Skeletal muscle satellite cell (primary cell): ENCODE measurements at regions not wholly inside any gene's neighbourhood (a gene's known extent, or its start where the extent isn't known, plus 50 kb on each side); places are given as distances from the start of the nearest gene placed in this dataset.
"Not testable (repeated sequence)": the region's sequence is repeated elsewhere in the genome, so short reads cannot be mapped to it uniquely, and the experiment has no call there.

Source experiments
- H3K27me3 ChIP-seq: 2 replicates; pipeline ENCODE4 v1.7.0; 2013; ENCODE audit warnings: low read length; ENCODE audit not compliant: control insufficient read depth, insufficient read depth
- H3K36me3 ChIP-seq: 2 replicates; pipeline ENCODE4 v1.7.0; 2013; ENCODE audit warnings: mild to moderate bottlenecking, control low read depth, low read length; ENCODE audit not compliant: insufficient read depth
- H3K4me1 ChIP-seq: 2 replicates; pipeline ENCODE4 v1.7.0; 2013; ENCODE audit warnings: low read length; ENCODE audit not compliant: control insufficient read depth, insufficient read depth
- H3K4me2 ChIP-seq: 2 replicates; pipeline ENCODE4 v1.7.0; 2013; ENCODE audit warnings: mild to moderate bottlenecking, low read length
- H3K4me3 ChIP-seq: 2 replicates; pipeline ENCODE4 v1.7.0; 2013; ENCODE audit warnings: low read length
- H3K9ac ChIP-seq: 2 replicates; pipeline ENCODE4 v1.7.0; 2013; ENCODE audit warnings: mild to moderate bottlenecking, low read depth, low read length, moderate library complexity
- H3K9me3 ChIP-seq: replicated peaks from 2 replicates; pipeline ENCODE4 v1.7.0; 2013; ENCODE audit warnings: mild to moderate bottlenecking, control low read depth, low read length

- Histone ChIP-seq H3K4me1 (no peaks in the 10 kb centered on the region), H3K36me3 (no peaks in the 10 kb centered on the region), H3K9ac (no peak overlapping the region), H3K4me2 (no peak overlapping the region), H3K27me3 (no peaks in the 10 kb centered on the region), H3K4me3 (no peak overlapping the region), H3K9me3 (peaks cover 32% of the 10 kb centered on the region)
Observed at GRCh38 chr22:48404801-48405447, 1422.7 kb downstream of the BRD1 start.

- Histone ChIP-seq H3K4me3 (no peak overlapping the region), H3K27me3 (no peaks in the 10 kb centered on the region), H3K4me1 (no peaks in the 10 kb centered on the region), H3K4me2 (no peak overlapping the region), H3K9ac (no peak overlapping the region), H3K9me3 (peaks cover 32% of the 10 kb centered on the region), H3K36me3 (no peaks in the 10 kb centered on the region)
Observed at GRCh38 chr22:48403521-48404403, 1423.9 kb downstream of the BRD1 start.

GRCh38 chr22:48402591-48403031, 1425.1 kb downstream of the BRD1 start:
- Histone ChIP-seq H3K36me3 (no peaks in the 10 kb centered on the region), H3K9ac (no peak overlapping the region), H3K4me3 (no peak overlapping the region), H3K9me3 (peaks cover 25% of the 10 kb centered on the region), H3K27me3 (no peaks in the 10 kb centered on the region), H3K4me1 (no peaks in the 10 kb centered on the region), H3K4me2 (no peak overlapping the region)

- not testable (repeated sequence) for H3K9ac ChIP-seq, H3K27me3 ChIP-seq, H3K4me1 ChIP-seq, H3K4me3 ChIP-seq, H3K36me3 ChIP-seq, H3K4me2 ChIP-seq
- peaks cover 20% of the 10 kb centered on the region for H3K9me3 ChIP-seq
Observed at GRCh38 chr22:48401523-48401922, 1426.2 kb downstream of the BRD1 start.

DNA sequence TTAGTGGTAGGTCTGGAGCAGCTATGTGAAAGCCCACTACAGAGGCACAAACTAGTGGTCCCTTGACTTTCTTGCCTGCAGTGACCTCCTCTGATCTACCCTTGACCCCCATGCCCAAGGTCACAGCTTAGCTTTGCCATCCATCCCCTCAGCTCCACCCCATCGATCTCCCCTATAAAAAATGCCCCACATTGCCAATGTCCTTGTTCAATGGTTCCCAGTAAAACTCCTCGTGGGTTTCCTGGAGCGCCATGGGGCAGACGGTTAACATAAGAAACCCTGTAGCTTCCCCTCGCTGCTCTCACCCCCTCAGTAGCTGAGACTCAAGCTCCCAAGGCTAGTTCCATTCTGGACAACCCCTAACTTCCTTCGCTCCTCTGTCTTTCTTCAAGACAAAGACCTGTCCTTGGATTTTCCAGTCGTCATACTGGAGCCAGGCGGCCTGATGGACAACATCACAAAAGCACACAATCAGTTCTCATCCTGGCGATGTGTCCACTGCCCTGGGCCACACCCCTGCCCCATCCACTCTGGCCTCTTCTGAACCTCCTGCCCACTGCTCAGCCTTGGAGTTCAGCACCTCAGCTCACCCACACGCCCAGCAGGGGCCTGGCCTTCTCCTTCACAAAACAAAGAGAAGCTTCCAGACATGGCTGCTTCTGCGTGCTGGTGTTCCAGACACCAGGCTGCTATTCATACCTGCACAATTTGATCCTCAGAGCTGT, 1429.3 kb downstream of the BRD1 start:
- no peak overlapping the region for H3K4me3 ChIP-seq

DNA sequence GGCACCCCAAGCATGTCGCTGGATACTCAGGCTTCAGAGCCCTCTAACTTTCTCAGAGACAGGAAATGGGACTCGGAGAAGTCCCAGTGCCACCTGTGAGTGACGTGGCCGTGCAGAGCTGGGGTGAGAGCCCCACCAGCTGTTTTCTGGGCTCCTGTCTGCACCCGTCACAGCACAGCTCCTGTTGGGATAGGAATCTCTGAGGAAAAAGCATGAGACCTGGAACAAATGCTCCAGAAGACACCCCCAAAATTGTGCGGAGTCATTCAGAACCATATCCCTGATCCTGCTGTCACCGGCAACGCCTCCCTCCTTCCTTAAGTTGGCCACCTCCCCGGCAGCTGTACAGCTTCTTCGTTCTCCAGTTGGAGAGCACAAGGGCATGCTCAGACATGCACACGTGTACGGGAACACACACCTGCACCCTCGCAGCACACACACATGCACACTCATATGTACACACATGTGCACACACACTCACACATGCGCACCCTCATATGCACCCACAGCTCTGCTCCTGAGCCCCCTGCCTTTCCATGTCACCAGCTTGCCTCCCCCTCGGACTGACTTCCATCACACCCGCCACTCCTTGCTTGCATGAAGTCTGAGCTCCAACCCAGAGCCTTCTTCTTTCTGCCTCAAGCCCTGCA, 1430.0 kb downstream of the BRD1 start:
- H3K9ac ChIP-seq: no peak overlapping the region
- H3K9me3 ChIP-seq: peaks cover 16% of the 10 kb centered on the region

More for the DNA sequence above, 1429.3 kb downstream of the BRD1 start:
- H3K4me1 ChIP-seq: no peaks in the 10 kb centered on the region
- no peaks in the 10 kb centered on the region for H3K27me3 ChIP-seq
- peaks cover 22% of the 10 kb centered on the region for H3K9me3 ChIP-seq
- no peak overlapping the region for H3K4me2 ChIP-seq
- no peak overlapping the region for H3K9ac ChIP-seq
- no peaks in the 10 kb centered on the region for H3K36me3 ChIP-seq

GRCh38 chr22:48396785-48397530, 1430.7 kb downstream of the BRD1 start:
- H3K4me3 ChIP-seq: no peak overlapping the region
- no peaks in the 10 kb centered on the region for H3K27me3 ChIP-seq
- H3K4me1 ChIP-seq: no peaks in the 10 kb centered on the region
- H3K36me3 ChIP-seq: no peaks in the 10 kb centered on the region
- peaks cover 14% of the 10 kb centered on the region for H3K9me3 ChIP-seq
- H3K4me2 ChIP-seq: no peak overlapping the region
- no peak overlapping the region for H3K9ac ChIP-seq

More for the DNA sequence above, 1430.0 kb downstream of the BRD1 start:
- Histone ChIP-seq H3K4me1 (no peaks in the 10 kb centered on the region), H3K27me3 (no peaks in the 10 kb centered on the region), H3K4me3 (no peak overlapping the region), H3K36me3 (no peaks in the 10 kb centered on the region), H3K4me2 (no peak overlapping the region)

DNA sequence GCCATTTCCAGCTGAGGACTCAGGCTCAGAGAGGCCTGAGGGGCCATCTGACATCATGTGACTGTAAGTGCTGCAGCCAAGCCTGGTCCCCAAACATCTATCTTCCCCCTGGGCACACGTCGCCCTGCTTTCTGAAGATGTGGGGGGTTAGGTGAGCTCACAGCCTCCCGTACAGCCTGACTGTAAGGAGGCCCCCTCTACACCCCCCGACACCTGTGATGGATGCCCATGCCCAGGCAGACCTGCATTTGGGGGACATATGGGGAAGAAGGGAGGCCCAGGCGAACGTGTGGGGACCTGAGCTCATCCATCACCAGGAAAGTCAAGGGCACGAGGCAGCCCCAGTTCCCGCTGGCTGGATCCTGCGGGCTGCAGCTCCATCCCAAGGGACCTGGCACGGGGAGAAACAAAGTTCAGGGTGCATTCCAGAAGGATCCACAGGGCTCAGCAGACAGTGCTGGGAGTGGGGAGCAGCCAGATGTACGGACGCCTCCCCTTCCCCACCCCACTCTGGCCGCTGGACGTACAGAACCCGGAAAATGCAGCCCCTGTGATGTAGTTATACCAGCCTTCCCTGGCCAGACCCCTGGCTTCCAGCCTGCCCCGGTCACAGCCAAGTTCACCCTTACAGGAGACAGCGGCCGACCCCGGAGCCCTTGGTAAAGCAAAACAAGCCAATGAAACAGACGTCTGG, 1431.4 kb downstream of the BRD1 start:
- no peaks in the 10 kb centered on the region for H3K27me3 ChIP-seq
- H3K4me2 ChIP-seq: no peak overlapping the region
- H3K4me3 ChIP-seq: no peak overlapping the region
- H3K9me3 ChIP-seq: peaks cover 17% of the 10 kb centered on the region
- H3K4me1 ChIP-seq: no peaks in the 10 kb centered on the region
- H3K9ac ChIP-seq: no peak overlapping the region
- H3K36me3 ChIP-seq: no peaks in the 10 kb centered on the region

GRCh38 chr22:48395201-48395600, 1432.5 kb downstream of the BRD1 start:
- peaks cover 17% of the 10 kb centered on the region for H3K9me3 ChIP-seq

GRCh38 chr22:48394787-48395186, 1432.9 kb downstream of the BRD1 start:
- Histone ChIP-seq H3K36me3 (no peaks in the 10 kb centered on the region), H3K27me3 (no peaks in the 10 kb centered on the region), H3K4me3 (no peak overlapping the region), H3K4me2 (no peak overlapping the region), H3K9ac (no peak overlapping the region), H3K9me3 (peaks cover 17% of the 10 kb centered on the region), H3K4me1 (no peaks in the 10 kb centered on the region)

More at GRCh38 chr22:48395201-48395600, 1432.5 kb downstream of the BRD1 start:
- no peaks in the 10 kb centered on the region for H3K4me1 ChIP-seq
- no peak overlapping the region for H3K4me2 ChIP-seq
- no peak overlapping the region for H3K4me3 ChIP-seq
- H3K9ac ChIP-seq: no peak overlapping the region
- no peaks in the 10 kb centered on the region for H3K36me3 ChIP-seq
- H3K27me3 ChIP-seq: no peaks in the 10 kb centered on the region
